C4-2B (cell line): ENCODE measurements at regions not wholly inside any gene's neighbourhood (a gene's known extent, or its start where the extent isn't known, plus 50 kb on each side); places are given as distances from the start of the nearest gene placed in this dataset.

Experiments used
- ZFX ChIP-seq: fragments of 450-650 bp; IDR thresholded peaks from 2 replicates; pipeline ENCODE4 v1.6.1; 2017
- TF ChIP-seq, protein P1 (sequence below): fragments of 450-650 bp; conservative IDR thresholded peaks from 2 replicates; pipeline ENCODE4 v1.5.1; 2017; ENCODE audit warnings: mild to moderate bottlenecking

- TF ChIP-seq, protein P1, sequence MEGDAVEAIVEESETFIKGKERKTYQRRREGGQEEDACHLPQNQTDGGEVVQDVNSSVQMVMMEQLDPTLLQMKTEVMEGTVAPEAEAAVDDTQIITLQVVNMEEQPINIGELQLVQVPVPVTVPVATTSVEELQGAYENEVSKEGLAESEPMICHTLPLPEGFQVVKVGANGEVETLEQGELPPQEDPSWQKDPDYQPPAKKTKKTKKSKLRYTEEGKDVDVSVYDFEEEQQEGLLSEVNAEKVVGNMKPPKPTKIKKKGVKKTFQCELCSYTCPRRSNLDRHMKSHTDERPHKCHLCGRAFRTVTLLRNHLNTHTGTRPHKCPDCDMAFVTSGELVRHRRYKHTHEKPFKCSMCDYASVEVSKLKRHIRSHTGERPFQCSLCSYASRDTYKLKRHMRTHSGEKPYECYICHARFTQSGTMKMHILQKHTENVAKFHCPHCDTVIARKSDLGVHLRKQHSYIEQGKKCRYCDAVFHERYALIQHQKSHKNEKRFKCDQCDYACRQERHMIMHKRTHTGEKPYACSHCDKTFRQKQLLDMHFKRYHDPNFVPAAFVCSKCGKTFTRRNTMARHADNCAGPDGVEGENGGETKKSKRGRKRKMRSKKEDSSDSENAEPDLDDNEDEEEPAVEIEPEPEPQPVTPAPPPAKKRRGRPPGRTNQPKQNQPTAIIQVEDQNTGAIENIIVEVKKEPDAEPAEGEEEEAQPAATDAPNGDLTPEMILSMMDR = no peak
- no peak for TF ChIP-seq ZFX
Measured at GRCh38 chr7:137164251-137164650, 179.3 kb downstream of the PTN start.
